SK-N-SH (cell line): ENCODE measurements at regions not wholly inside any gene's neighbourhood (a gene's known extent, or its start where the extent isn't known, plus 50 kb on each side); places are given as distances from the start of the nearest gene placed in this dataset.

ENCODE experiments used
- CTCF ChIA-PET: fragments of 300-600, 350-600 bp; formaldehyde crosslinking; extraction: SDS; loops from one replicate; lab custom pipeline; 2021; lab: Yijun Ruan, JAX
- POLR2A ChIA-PET: fragments of 350-600 bp; sonication (Branson Sonifier 250); formaldehyde crosslinking; extraction: SDS; loops from one replicate; lab custom pipeline; 2020; ENCODE audit warnings: antibody characterized with exemption, inconsistent platforms; lab: Yijun Ruan, JAX
- DNase-seq: peaks from one replicate; pipeline ENCODE4 v3.0.0; 2012
- H2AFZ ChIP-seq: fragments of 200-600 bp; sonication (generic); 2 replicates; pipeline ENCODE4 v1.8.1; 2016; ENCODE audit warnings: antibody characterized with exemption, mild to moderate bottlenecking, low read depth
- H3F3A ChIP-seq: fragments of 200-600 bp; sonication (generic); replicated peaks from 2 replicates; pipeline ENCODE3; 2016; ENCODE audit warnings: antibody characterized with exemption, mild to moderate bottlenecking; ENCODE audit not compliant: insufficient read depth
- H3K27ac ChIP-seq, 2 experiments: fragments of 200-500 bp in 1 of 2; fragments of 200-600 bp in 1 of 2; sonication (Bioruptor generic) in 1 of 2; sonication (generic), shearing (Covaris generic) in 1 of 2; 2 replicates each; pipeline versions ENCODE4 v1.5.1 to v1.6.1; 2014 to 2016; ENCODE audit warnings: low read depth in 2 of 2, inconsistent platforms in 1 of 2, low read length in 1 of 2, mild to moderate bottlenecking in 1 of 2, mixed read lengths in 1 of 2
- H3K27me3 ChIP-seq: fragments of 200-600 bp; sonication (generic), shearing (Covaris generic); 2 replicates; pipeline ENCODE4 v1.6.1; 2016; ENCODE audit warnings: mixed run types; ENCODE audit not compliant: insufficient read depth
- H3K36me3 ChIP-seq, 2 experiments: fragments of 200-500 bp in 1 of 2; fragments of 200-600 bp in 1 of 2; sonication (Bioruptor generic) in 1 of 2; sonication (generic) in 1 of 2; replicated peaks in 1 of 2; 2 replicates each; pipeline versions ENCODE3 to v1.5.1; 2014 to 2016; ENCODE audit warnings: low read length in 1 of 2, mild to moderate bottlenecking in 1 of 2; ENCODE audit not compliant: insufficient read depth in 2 of 2, control insufficient read depth in 1 of 2
- H3K4me1 ChIP-seq, 2 experiments: fragments of 200-500 bp in 1 of 2; fragments of 200-600 bp in 1 of 2; sonication (Bioruptor generic) in 1 of 2; sonication (generic), shearing (Covaris generic) in 1 of 2; 2 replicates each; pipeline versions ENCODE4 v1.5.1 to v1.6.1; 2014 to 2016; ENCODE audit warnings: low read depth in 1 of 2, low read length in 1 of 2, mixed run types in 1 of 2; ENCODE audit not compliant: insufficient read depth in 2 of 2, control insufficient read depth in 1 of 2
- H3K4me2 ChIP-seq: fragments of 200-600 bp; sonication (generic), shearing (Covaris generic); 2 replicates; pipeline ENCODE4 v1.6.1; 2017; ENCODE audit warnings: mixed run types
- H3K4me3 ChIP-seq, 2 experiments: fragments of 200-500 bp in 1 of 2; fragments of 200-600 bp in 1 of 2; sonication (Bioruptor generic) in 1 of 2; sonication (generic), shearing (Covaris generic) in 1 of 2; 2 replicates each; pipeline versions ENCODE4 v1.5.1 to v1.8.1; 2014 to 2016; ENCODE audit warnings: low read depth in 2 of 2, inconsistent platforms in 1 of 2, low read length in 1 of 2, mild to moderate bottlenecking in 1 of 2, mixed read lengths in 1 of 2, moderate library complexity in 1 of 2
- H3K79me2 ChIP-seq: fragments of 200-600 bp; sonication (generic); 2 replicates; pipeline ENCODE4 v1.8.1; 2017; ENCODE audit warnings: mild to moderate bottlenecking; ENCODE audit not compliant: insufficient read depth
- H3K9ac ChIP-seq: fragments of 200-600 bp; sonication (generic); 2 replicates; pipeline ENCODE4 v1.6.1; 2017; ENCODE audit warnings: mixed run types
- H3K9me2 ChIP-seq: fragments of 200-600 bp; sonication (generic); 2 replicates; pipeline ENCODE4 v1.6.1; 2017; ENCODE audit warnings: mixed run types
- H3K9me3 ChIP-seq: fragments of 200-600 bp; sonication (generic); 2 replicates; pipeline ENCODE4 v1.6.1; 2017; ENCODE audit warnings: mixed run types, mild to moderate bottlenecking, moderate library complexity
- H4K20me1 ChIP-seq: fragments of 200-600 bp; sonication (generic); 2 replicates; pipeline ENCODE4 v1.6.1; 2017; ENCODE audit warnings: mild to moderate bottlenecking, mixed run types; ENCODE audit not compliant: insufficient read depth
- CTCF ChIP-seq: fragments of 200-600 bp; sonication (generic); IDR thresholded peaks from 2 replicates; pipeline ENCODE4 v1.6.1; 2017; ENCODE audit warnings: antibody characterized with exemption, mild to moderate bottlenecking, moderate library complexity
- EP300 ChIP-seq, 2 experiments: IDR thresholded peaks; 2 replicates each; pipeline versions ENCODE4 v1.4.0 to v1.6.1; 2012; ENCODE audit warnings: borderline replicate concordance in 1 of 2, low read depth in 1 of 2, low read length in 1 of 2
- EZH2phosphoT487 ChIP-seq: fragments of 200-600 bp; sonication (generic); IDR thresholded peaks from 2 replicates; pipeline ENCODE4 v1.6.1; 2017; ENCODE audit warnings: low read depth, mixed run types, mild to moderate bottlenecking, antibody characterized with exemption, moderate library complexity, borderline replicate concordance
- FOSL2 ChIP-seq: IDR thresholded peaks from 2 replicates; pipeline ENCODE4 v1.4.0; 2012; ENCODE audit warnings: low read depth, mild to moderate bottlenecking, moderate library complexity, borderline replicate concordance
- FOXM1 ChIP-seq: IDR thresholded peaks from 2 replicates; pipeline ENCODE4 v1.4.0; 2012; ENCODE audit warnings: low read depth, mild to moderate bottlenecking
- GABPA ChIP-seq: IDR thresholded peaks from 2 replicates; pipeline ENCODE4 v1.4.0; 2012; ENCODE audit warnings: low read depth, mild to moderate bottlenecking
- GATA2 ChIP-seq: sonication (generic); formaldehyde crosslinking; IDR thresholded peaks from 2 replicates; pipeline ENCODE4 v1.5.0; 2020; ENCODE audit warnings: mild to moderate bottlenecking, missing genetic modification reagents
- IRF3 ChIP-seq: fragments of 150-350 bp; IDR thresholded peaks from 2 replicates; pipeline ENCODE4 v1.6.1; 2016; ENCODE audit warnings: mild to moderate bottlenecking, low read depth, low read length
- MXI1 ChIP-seq: IDR thresholded peaks from 2 replicates; pipeline ENCODE4 v1.6.1; 2012; ENCODE audit warnings: mild to moderate bottlenecking, low read depth, low read length, improper control_type of control experiment
- NFIC ChIP-seq: IDR thresholded peaks from 2 replicates; pipeline ENCODE4 v1.4.0; 2012; ENCODE audit warnings: borderline replicate concordance
- RAD21 ChIP-seq: IDR thresholded peaks from 2 replicates; pipeline ENCODE4 v1.6.1; 2012; ENCODE audit warnings: mild to moderate bottlenecking, low read length
- RCOR1 ChIP-seq: fragments of 150-350 bp; IDR thresholded peaks from 2 replicates; pipeline ENCODE4 v1.6.1; 2017; ENCODE audit warnings: antibody characterized with exemption, low read length
- REST ChIP-seq: IDR thresholded peaks from 2 replicates; pipeline ENCODE4 v1.6.1; 2012; ENCODE audit warnings: mild to moderate bottlenecking, low read depth, low read length, moderate library complexity
- RXRA ChIP-seq: IDR thresholded peaks from 2 replicates; pipeline ENCODE4 v1.4.0; 2012; ENCODE audit warnings: low read depth, mild to moderate bottlenecking, borderline replicate concordance
- SIN3A ChIP-seq: IDR thresholded peaks from 2 replicates; pipeline ENCODE4 v1.6.1; 2012; ENCODE audit warnings: low read depth, mild to moderate bottlenecking, low read length, moderate library complexity, borderline replicate concordance
- SMC3 ChIP-seq: IDR thresholded peaks from 2 replicates; pipeline ENCODE4 v1.6.1; 2012; ENCODE audit warnings: low read depth, low read length, improper control_type of control experiment
- TAF1 ChIP-seq: IDR thresholded peaks from 2 replicates; pipeline ENCODE4 v1.6.1; 2012; ENCODE audit warnings: low read depth, mild to moderate bottlenecking, low read length, moderate library complexity, borderline replicate concordance
- ZBTB33 ChIP-seq: IDR thresholded peaks from 2 replicates; pipeline ENCODE4 v1.4.0; 2012; ENCODE audit warnings: low read depth, borderline replicate concordance
- WGBS: methylation state at CpG from one replicate; pipeline ENCODE4 v1.1.6; 2017; ENCODE audit warnings: low lambda C conversion rate; 5-methylcytosine and 5-hydroxymethylcytosine counted together

GRCh38 chr7:69129524-69129923 lies 468.8 kb upstream of the AUTS2 start:
- H2AFZ ChIP-seq = no peak overlapping the region
- ChIA-PET POLR2A (no interaction called here), CTCF (no interaction called here)
- 39% methylated on average over 4 of the region's 4 CpGs for WGBS
- H3K4me2 ChIP-seq = no peak overlapping the region
- H3K9ac ChIP-seq = no peak overlapping the region
- no peak overlapping the region for H3K4me3 ChIP-seq
- no peaks in the 10 kb centered on the region for H3F3A ChIP-seq
- TF ChIP-seq TAF1 = no peak
- no peak for TF ChIP-seq EZH2phosphoT487
- no peak for TF ChIP-seq EP300 (IDR thresholded peaks at IDR 0.05; ENCODE audit: borderline replicate concordance in 1 of 2, low read depth in 1 of 2, low read length in 1 of 2)
- no peak for TF ChIP-seq RCOR1
- TF ChIP-seq RAD21 = no peak
- no peak for TF ChIP-seq GABPA
- TF ChIP-seq ZBTB33 = no peak
- TF ChIP-seq CTCF = no peak
- no peak for TF ChIP-seq FOSL2
- no peak for TF ChIP-seq RXRA
- TF ChIP-seq NFIC = no peak
- no peak for TF ChIP-seq SMC3
- no peak for TF ChIP-seq MXI1
- no peak for TF ChIP-seq SIN3A
- no peak for TF ChIP-seq REST
- TF ChIP-seq FOXM1 = no peak
- TF ChIP-seq IRF3 = no peak
- TF ChIP-seq GATA2 (CRISPR knock-in tag) = no peak
- no peaks in the 10 kb centered on the region for H3K9me2 ChIP-seq
- H3K79me2 ChIP-seq = no peaks in the 10 kb centered on the region
- H3K36me3 ChIP-seq = no peaks in the 10 kb centered on the region
- H4K20me1 ChIP-seq = no peaks in the 10 kb centered on the region
- H3K4me1 ChIP-seq = no peaks in the 10 kb centered on the region
- DNase-seq = no peak
- H3K9me3 ChIP-seq = no peaks in the 10 kb centered on the region
- H3K27ac ChIP-seq = no peak overlapping the region
- no peaks in the 10 kb centered on the region for H3K27me3 ChIP-seq
